Mammary epithelial cell (primary cell): ENCODE measurements at regions not wholly inside any gene's neighbourhood (a gene's known extent, or its start where the extent isn't known, plus 50 kb on each side); places are given as distances from the start of the nearest gene placed in this dataset.

Experiments used
- CTCF ChIP-seq, 2 donors: IDR thresholded peaks in 1 of 2; conservative IDR thresholded peaks in 1 of 2; 2 replicates each; pipeline ENCODE4 v1.5.1; 2011 to 2012; ENCODE audit warnings: inconsistent platforms in 2 of 2, low read length in 2 of 2, mild to moderate bottlenecking in 2 of 2, control low read depth in 1 of 2, low read depth in 1 of 2; ENCODE audit not compliant: insufficient read depth in 1 of 2; ENCODE audit errors: extremely low read depth in 1 of 2
- EZH2 ChIP-seq: IDR thresholded peaks from 2 replicates; pipeline ENCODE4 v1.6.1; 2012; ENCODE audit warnings: low read length, inconsistent platforms, borderline replicate concordance

- TF ChIP-seq CTCF (conservative IDR thresholded peaks at IDR 0.05 in 1 of 2, IDR thresholded peaks at IDR 0.05 in 1 of 2; ENCODE audit: extremely low read depth in 1 of 2, insufficient read depth in 1 of 2, low read depth in 1 of 2, low read length in 2 of 2) = no peak
- TF ChIP-seq EZH2 = no peak
These were observed 114.4 kb upstream of the FBXL7 start for GRCh38 chr5:15385553-15385952.
